Astrocyte (in vitro differentiated cells and primary cell): ENCODE measurements at regions not wholly inside any gene's neighbourhood (a gene's known extent, or its start where the extent isn't known, plus 50 kb on each side); places are given as distances from the start of the nearest gene placed in this dataset.

Experiments
- EZH2 ChIP-seq: IDR thresholded peaks from 2 replicates; pipeline ENCODE4 v1.6.1; 2012; ENCODE audit warnings: mild to moderate bottlenecking, low read length, inconsistent platforms; ENCODE audit not compliant: insufficient read depth
- TF ChIP-seq, protein P1 (sequence below): IDR thresholded peaks from 2 replicates; pipeline ENCODE4 v1.5.1; 2011; ENCODE audit warnings: low read depth, mild to moderate bottlenecking, inconsistent platforms, low read length, moderate library complexity; ENCODE audit not compliant: insufficient read depth

DNA sequence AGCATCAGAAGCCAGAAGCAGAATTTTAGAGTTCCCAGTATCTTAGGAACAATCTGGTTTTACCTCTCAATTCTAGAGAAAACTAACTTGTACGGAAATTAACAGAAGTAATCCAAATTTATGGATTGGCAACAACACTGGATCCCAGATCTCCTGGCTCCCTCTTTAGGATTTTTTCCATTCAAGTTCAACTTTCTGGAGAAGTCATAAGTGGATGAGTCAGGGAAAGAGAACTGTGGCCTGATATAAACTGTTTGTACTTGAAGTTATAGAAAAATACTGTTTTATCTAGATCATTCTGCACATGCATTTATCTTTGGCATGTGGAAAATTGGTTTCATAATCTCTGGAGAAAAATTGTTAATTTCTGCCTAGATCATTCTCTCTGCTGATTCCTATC is 380.4 kb downstream of the PCDH7 start:
- TF ChIP-seq, protein P1, sequence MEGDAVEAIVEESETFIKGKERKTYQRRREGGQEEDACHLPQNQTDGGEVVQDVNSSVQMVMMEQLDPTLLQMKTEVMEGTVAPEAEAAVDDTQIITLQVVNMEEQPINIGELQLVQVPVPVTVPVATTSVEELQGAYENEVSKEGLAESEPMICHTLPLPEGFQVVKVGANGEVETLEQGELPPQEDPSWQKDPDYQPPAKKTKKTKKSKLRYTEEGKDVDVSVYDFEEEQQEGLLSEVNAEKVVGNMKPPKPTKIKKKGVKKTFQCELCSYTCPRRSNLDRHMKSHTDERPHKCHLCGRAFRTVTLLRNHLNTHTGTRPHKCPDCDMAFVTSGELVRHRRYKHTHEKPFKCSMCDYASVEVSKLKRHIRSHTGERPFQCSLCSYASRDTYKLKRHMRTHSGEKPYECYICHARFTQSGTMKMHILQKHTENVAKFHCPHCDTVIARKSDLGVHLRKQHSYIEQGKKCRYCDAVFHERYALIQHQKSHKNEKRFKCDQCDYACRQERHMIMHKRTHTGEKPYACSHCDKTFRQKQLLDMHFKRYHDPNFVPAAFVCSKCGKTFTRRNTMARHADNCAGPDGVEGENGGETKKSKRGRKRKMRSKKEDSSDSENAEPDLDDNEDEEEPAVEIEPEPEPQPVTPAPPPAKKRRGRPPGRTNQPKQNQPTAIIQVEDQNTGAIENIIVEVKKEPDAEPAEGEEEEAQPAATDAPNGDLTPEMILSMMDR: no peak
- TF ChIP-seq EZH2: no peak
